Spinal cord (tissue), 9 donors: ENCODE measurements at regions not wholly inside any gene's neighbourhood (a gene's known extent, or its start where the extent isn't known, plus 50 kb on each side); places are given as distances from the start of the nearest gene placed in this dataset.

Source experiments
- DNase-seq, 6 donors: peaks; one replicate each; pipeline versions ENCODE4 v3.0.0 to v3.0.0-alpha.2; 2013 to 2015; ENCODE audit warnings: low spot score in 6 of 6, low read depth in 4 of 6
- H3K27ac ChIP-seq: one replicate; pipeline ENCODE4 v1.5.1; 2013; ENCODE audit warnings: low read depth, low read length, control low read depth
- H3K27me3 ChIP-seq: one replicate; pipeline ENCODE4 v1.6.1; 2013; ENCODE audit warnings: low read length; ENCODE audit not compliant: control insufficient read depth, insufficient read depth
- H3K36me3 ChIP-seq: one replicate; pipeline ENCODE4 v1.6.1; 2013; ENCODE audit warnings: low read length; ENCODE audit not compliant: control insufficient read depth, insufficient read depth
- H3K4me1 ChIP-seq: one replicate; pipeline ENCODE4 v1.6.1; 2013; ENCODE audit warnings: low read length; ENCODE audit not compliant: control insufficient read depth, insufficient read depth
- H3K4me3 ChIP-seq: one replicate; pipeline ENCODE4 v1.5.1; 2013; ENCODE audit warnings: low read depth, low read length, control low read depth
- H3K9me3 ChIP-seq: one replicate; pipeline ENCODE4 v1.6.1; 2013; ENCODE audit warnings: low read length; ENCODE audit not compliant: control insufficient read depth, insufficient read depth
- WGBS: methylation state at CpG from one replicate; pipeline ENCODE4 v1.1.5; 2013; ENCODE audit warnings: missing lambda C conversion rate; ENCODE audit not compliant: insufficient coverage; 5-methylcytosine and 5-hydroxymethylcytosine counted together
- donor health status: healthy.

GRCh38 chr12:115103884-115104883 is 420.2 kb upstream of the TBX3 start:
- Histone ChIP-seq H3K4me3 (no peak overlapping the region), H3K9me3 (no peaks in the 10 kb centered on the region), H3K27me3 (no peaks in the 10 kb centered on the region), H3K27ac (no peak overlapping the region), H3K36me3 (no peaks in the 10 kb centered on the region), H3K4me1 (no peaks in the 10 kb centered on the region)
- DNase-seq, result peak in 1 of 6 donors; percentile 5
- WGBS, result 79% methylated on average over 8 of the region's 10 CpGs

- no peak overlapping the region for H3K27ac ChIP-seq
- 76% methylated on average over 5 of the region's 5 CpGs for WGBS
- no peak for DNase-seq
Measured at GRCh38 chr12:115102450-115102849, 418.5 kb upstream of the TBX3 start.

GRCh38 chr12:115101520-115101919 is 417.5 kb upstream of the TBX3 start:
- no peaks in the 10 kb centered on the region for H3K4me1 ChIP-seq
- no CpG with 5 or more reads among the region's 1 CpG for WGBS
- no peak for DNase-seq

More at GRCh38 chr12:115102450-115102849, 418.5 kb upstream of the TBX3 start:
- Histone ChIP-seq H3K36me3 (no peaks in the 10 kb centered on the region), H3K4me1 (no peaks in the 10 kb centered on the region), H3K4me3 (no peak overlapping the region), H3K9me3 (no peaks in the 10 kb centered on the region), H3K27me3 (no peaks in the 10 kb centered on the region)

DNA sequence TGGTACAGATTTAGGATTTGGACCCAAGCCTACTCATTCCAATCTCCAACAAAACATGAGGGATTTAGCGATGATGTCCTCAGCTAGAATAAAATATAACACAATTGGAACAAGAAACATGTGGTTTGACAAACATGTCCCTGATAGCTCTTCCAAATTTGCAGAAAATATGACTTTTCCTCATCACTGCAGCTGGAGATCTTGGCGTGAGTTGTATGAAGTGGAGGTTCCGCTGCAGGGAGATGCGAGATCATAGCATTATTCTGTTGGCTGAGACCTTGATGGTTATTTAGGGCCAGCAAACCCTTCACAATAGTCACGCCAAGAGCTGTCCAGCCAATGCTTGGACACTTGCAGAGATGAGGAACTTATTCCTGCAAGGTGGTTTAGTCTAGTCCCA is 413.4 kb upstream of the TBX3 start:
- no peaks in the 10 kb centered on the region for H3K4me1 ChIP-seq
- no peaks in the 10 kb centered on the region for H3K27me3 ChIP-seq
- H3K27ac ChIP-seq, result no peak overlapping the region
- peak in 1 of 6 donors; percentile 1 for DNase-seq
- H3K9me3 ChIP-seq, result no peaks in the 10 kb centered on the region
- H3K36me3 ChIP-seq, result no peaks in the 10 kb centered on the region
- WGBS, result 90% methylated on average over 2 of the region's 5 CpGs
- H3K4me3 ChIP-seq, result no peak overlapping the region

More at GRCh38 chr12:115101520-115101919, 417.5 kb upstream of the TBX3 start:
- no peak overlapping the region for H3K4me3 ChIP-seq
- no peak overlapping the region for H3K27ac ChIP-seq
- no peaks in the 10 kb centered on the region for H3K27me3 ChIP-seq
- H3K9me3 ChIP-seq, result no peaks in the 10 kb centered on the region
- H3K36me3 ChIP-seq, result no peaks in the 10 kb centered on the region

- H3K27me3 ChIP-seq, result no peaks in the 10 kb centered on the region
- H3K27ac ChIP-seq, result no peak overlapping the region
- WGBS, result 70% methylated on average over 2 of the region's 2 CpGs
- H3K4me1 ChIP-seq, result no peaks in the 10 kb centered on the region
- no peaks in the 10 kb centered on the region for H3K9me3 ChIP-seq
- no peaks in the 10 kb centered on the region for H3K36me3 ChIP-seq
- DNase-seq, result peak in 1 of 6 donors; percentile 7
- no peak overlapping the region for H3K4me3 ChIP-seq
Measured at GRCh38 chr12:115096588-115097397, 412.8 kb upstream of the TBX3 start.

DNA sequence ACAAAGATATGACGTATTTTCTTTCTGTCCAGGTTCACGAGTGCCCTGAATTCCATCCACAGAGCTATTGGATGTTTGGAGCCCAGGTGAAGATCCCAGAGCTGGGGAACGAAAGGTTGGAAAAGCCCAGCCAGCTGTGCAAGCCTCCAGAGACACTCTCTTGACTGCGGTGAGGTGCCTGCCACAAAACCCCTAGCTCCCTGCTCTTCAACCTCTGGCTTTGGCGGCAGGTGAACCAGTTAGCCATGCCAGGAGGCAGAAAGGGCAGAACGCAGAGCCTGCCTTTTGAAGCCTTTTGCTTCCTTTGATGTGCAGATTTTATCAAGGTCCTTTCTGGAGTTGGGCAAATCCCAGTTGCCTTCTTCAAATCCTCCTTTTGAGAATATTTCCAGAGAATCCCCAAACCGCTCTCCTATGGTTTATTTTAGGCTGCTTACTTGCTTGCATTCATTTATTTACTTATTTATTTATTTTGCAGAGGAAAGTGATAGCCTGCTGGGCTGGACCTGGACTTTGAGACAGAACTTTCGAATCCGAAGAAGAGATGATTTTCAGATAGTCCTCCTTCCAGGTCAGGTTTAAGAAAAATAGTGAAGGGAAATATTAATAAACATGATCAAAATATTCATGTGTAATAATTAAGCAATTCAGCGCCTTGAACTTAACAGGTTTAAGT is 411.2 kb upstream of the TBX3 start:
- Histone ChIP-seq H3K27ac (no peak overlapping the region), H3K36me3 (no peaks in the 10 kb centered on the region), H3K27me3 (no peaks in the 10 kb centered on the region), H3K9me3 (no peaks in the 10 kb centered on the region), H3K4me3 (no peak overlapping the region), H3K4me1 (no peaks in the 10 kb centered on the region)
- no peak for DNase-seq
- WGBS, result 75% methylated on average over 6 of the region's 10 CpGs

GRCh38 chr12:115094163-115094816 is 410.3 kb upstream of the TBX3 start:
- Histone ChIP-seq H3K4me3 (no peak overlapping the region), H3K36me3 (no peaks in the 10 kb centered on the region), H3K4me1 (no peaks in the 10 kb centered on the region), H3K27ac (no peak overlapping the region), H3K9me3 (no peaks in the 10 kb centered on the region), H3K27me3 (no peaks in the 10 kb centered on the region)
- 77% methylated on average over 6 of the region's 9 CpGs for WGBS
- DNase-seq, result no peak

DNA sequence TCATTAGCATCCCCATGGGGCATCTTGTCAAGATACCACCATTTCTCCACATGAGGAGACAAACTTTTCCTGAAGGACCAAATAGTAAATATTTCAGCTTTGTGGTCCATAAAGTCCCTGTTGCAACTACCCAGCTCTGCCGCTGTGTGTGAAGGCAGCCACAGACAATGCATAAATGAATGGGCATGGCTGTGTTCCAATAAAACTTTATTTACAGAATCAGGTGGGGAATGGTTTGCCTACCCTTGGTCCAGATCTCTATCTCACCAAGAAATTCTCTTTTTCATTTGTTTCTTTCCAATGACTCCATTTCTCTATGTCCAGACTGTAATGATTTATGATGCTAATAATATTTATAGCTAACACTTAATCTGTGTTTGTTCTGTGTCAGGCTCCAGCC is 409.3 kb upstream of the TBX3 start:
- Histone ChIP-seq H3K4me3 (no peak overlapping the region), H3K27me3 (no peaks in the 10 kb centered on the region), H3K4me1 (no peaks in the 10 kb centered on the region), H3K9me3 (no peaks in the 10 kb centered on the region), H3K27ac (no peak overlapping the region), H3K36me3 (no peaks in the 10 kb centered on the region)
- DNase-seq, result no peak
- WGBS, result no CpG with 5 or more reads among the region's 1 CpG

DNA sequence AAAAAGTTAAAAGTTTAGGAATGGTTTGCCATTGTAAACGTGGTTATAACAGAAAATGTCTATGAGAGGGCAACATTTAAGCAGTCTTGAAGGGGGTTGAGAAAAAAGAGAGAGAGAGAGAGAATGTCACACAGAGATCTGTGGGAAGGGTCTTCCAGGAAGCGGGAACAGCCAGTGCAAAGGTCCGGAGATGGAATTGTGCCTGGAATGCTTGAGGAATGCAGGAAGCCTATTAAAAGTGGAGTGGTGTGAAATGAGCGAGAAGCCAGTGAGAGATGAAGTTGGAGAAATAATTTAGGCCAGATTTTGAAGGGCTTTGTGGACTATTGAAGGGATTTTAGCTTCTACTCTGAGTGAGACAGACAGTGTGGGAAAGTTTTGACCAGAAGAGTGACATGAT is 406.8 kb upstream of the TBX3 start:
- Histone ChIP-seq H3K36me3 (no peaks in the 10 kb centered on the region), H3K4me1 (no peaks in the 10 kb centered on the region), H3K27me3 (no peaks in the 10 kb centered on the region), H3K4me3 (no peak overlapping the region), H3K9me3 (no peaks in the 10 kb centered on the region), H3K27ac (no peak overlapping the region)
- DNase-seq, result no peak
- WGBS, result 67% methylated on average over 4 of the region's 4 CpGs
